HUES48 (cell line): ENCODE measurements at regions not wholly inside any gene's neighbourhood (a gene's known extent, or its start where the extent isn't known, plus 50 kb on each side); places are given as distances from the start of the nearest gene placed in this dataset.
"Not testable (repeated sequence)": the region's sequence is repeated elsewhere in the genome, so short reads cannot be mapped to it uniquely, and the experiment has no call there.

Experiments
- H3K27ac ChIP-seq: one replicate; pipeline ENCODE4 v1.7.0; 2013; ENCODE audit warnings: low read depth, low read length, inconsistent platforms
- H3K27me3 ChIP-seq: 2 replicates; pipeline ENCODE4 v1.6.1; 2013; ENCODE audit warnings: mild to moderate bottlenecking, low read length; ENCODE audit not compliant: control insufficient read depth, insufficient read depth
- H3K36me3 ChIP-seq: 2 replicates; pipeline ENCODE4 v1.6.1; 2013; ENCODE audit warnings: low read length; ENCODE audit not compliant: control insufficient read depth, insufficient read depth
- H3K4me1 ChIP-seq: 2 replicates; pipeline ENCODE4 v1.6.1; 2013; ENCODE audit warnings: mild to moderate bottlenecking, low read length; ENCODE audit not compliant: control insufficient read depth, insufficient read depth
- H3K4me3 ChIP-seq: 2 replicates; pipeline ENCODE4 v1.5.1; 2013; ENCODE audit warnings: mild to moderate bottlenecking, low read depth, low read length
- H3K9ac ChIP-seq: 2 replicates; pipeline ENCODE4 v1.6.1; 2013; ENCODE audit warnings: mild to moderate bottlenecking, low read depth, low read length, moderate library complexity
- H3K9me3 ChIP-seq: 2 replicates; pipeline ENCODE4 v1.6.1; 2013; ENCODE audit warnings: low read length; ENCODE audit not compliant: control insufficient read depth, insufficient read depth

GRCh38 chr6:121688974-121689373 is 253.5 kb downstream of the GJA1 start:
- H3K9ac ChIP-seq = no peak overlapping the region
- H3K4me1 ChIP-seq = no peaks in the 10 kb centered on the region
- H3K27me3 ChIP-seq = no peaks in the 10 kb centered on the region
- H3K9me3 ChIP-seq = no peaks in the 10 kb centered on the region
- H3K27ac ChIP-seq = no peak overlapping the region
- no peaks in the 10 kb centered on the region for H3K36me3 ChIP-seq
- no peak overlapping the region for H3K4me3 ChIP-seq

GRCh38 chr6:121691126-121691551 is 255.7 kb downstream of the GJA1 start:
- no peaks in the 10 kb centered on the region for H3K9me3 ChIP-seq
- H3K9ac ChIP-seq = no peak overlapping the region
- no peaks in the 10 kb centered on the region for H3K36me3 ChIP-seq
- no peaks in the 10 kb centered on the region; the same call in 1 of the 2 replicates for H3K4me1 ChIP-seq
- no peak overlapping the region for H3K4me3 ChIP-seq
- no peak overlapping the region for H3K27ac ChIP-seq
- no peaks in the 10 kb centered on the region for H3K27me3 ChIP-seq

- Histone ChIP-seq H3K36me3 (no peaks in the 10 kb centered on the region), H3K4me1 (no peaks in the 10 kb centered on the region; the same call in 1 of the 2 replicates), H3K9me3 (no peaks in the 10 kb centered on the region), H3K27me3 (no peaks in the 10 kb centered on the region), H3K27ac (no peak overlapping the region), H3K4me3 (no peak overlapping the region), H3K9ac (no peak overlapping the region)
These were observed 258.9 kb downstream of the GJA1 start for GRCh38 chr6:121694389-121694788.

GRCh38 chr6:121694801-121695251 is 259.4 kb downstream of the GJA1 start:
- H3K4me1 ChIP-seq = no peaks in the 10 kb centered on the region; the same call in 1 of the 2 replicates

GRCh38 chr6:121695329-121695728 is 259.9 kb downstream of the GJA1 start:
- H3K27me3 ChIP-seq = no peaks in the 10 kb centered on the region
- no peak overlapping the region for H3K4me3 ChIP-seq
- H3K9ac ChIP-seq = no peak overlapping the region
- H3K4me1 ChIP-seq = no peaks in the 10 kb centered on the region; the same call in 1 of the 2 replicates
- H3K9me3 ChIP-seq = no peaks in the 10 kb centered on the region
- no peak overlapping the region for H3K27ac ChIP-seq
- H3K36me3 ChIP-seq = no peaks in the 10 kb centered on the region

More at GRCh38 chr6:121694801-121695251, 259.4 kb downstream of the GJA1 start:
- Histone ChIP-seq H3K9ac (no peak overlapping the region), H3K9me3 (no peaks in the 10 kb centered on the region), H3K36me3 (no peaks in the 10 kb centered on the region), H3K27ac (no peak overlapping the region), H3K4me3 (no peak overlapping the region), H3K27me3 (no peaks in the 10 kb centered on the region)

- Histone ChIP-seq H3K36me3 (no peaks in the 10 kb centered on the region), H3K27me3 (no peaks in the 10 kb centered on the region), H3K4me3 (no peak overlapping the region), H3K27ac (no peak overlapping the region), H3K9me3 (peaks cover 5% of the 10 kb centered on the region; the same call in 1 of the 2 replicates), H3K9ac (no peak overlapping the region), H3K4me1 (no peaks in the 10 kb centered on the region; the same call in 1 of the 2 replicates)
These were observed 262.5 kb downstream of the GJA1 start for GRCh38 chr6:121697921-121698320.

- Histone ChIP-seq H3K9me3 (peaks cover 10% of the 10 kb centered on the region; the same call in 1 of the 2 replicates), H3K4me3 (no peak overlapping the region), H3K27ac (no peak overlapping the region), H3K4me1 (no peaks in the 10 kb centered on the region; the same call in 1 of the 2 replicates), H3K9ac (no peak overlapping the region), H3K27me3 (no peaks in the 10 kb centered on the region), H3K36me3 (no peaks in the 10 kb centered on the region)
These were observed 263.2 kb downstream of the GJA1 start for GRCh38 chr6:121698617-121699016.

GRCh38 chr6:121703129-121703528 is 267.7 kb downstream of the GJA1 start:
- H3K36me3 ChIP-seq, H3K4me3 ChIP-seq, H3K4me1 ChIP-seq, H3K27ac ChIP-seq, H3K9me3 ChIP-seq, H3K27me3 ChIP-seq, H3K9ac ChIP-seq: not testable (repeated sequence)

GRCh38 chr6:121711472-121711871 is 276.0 kb downstream of the GJA1 start:
- H3K9ac ChIP-seq = no peak overlapping the region
- no peaks in the 10 kb centered on the region for H3K9me3 ChIP-seq
- H3K36me3 ChIP-seq = no peaks in the 10 kb centered on the region
- H3K4me3 ChIP-seq = no peak overlapping the region
- H3K4me1 ChIP-seq = no peaks in the 10 kb centered on the region
- H3K27me3 ChIP-seq = no peaks in the 10 kb centered on the region
- no peak overlapping the region for H3K27ac ChIP-seq

GRCh38 chr6:121717686-121718085 is 282.2 kb downstream of the GJA1 start:
- Histone ChIP-seq H3K36me3 (no peaks in the 10 kb centered on the region), H3K27me3 (no peaks in the 10 kb centered on the region), H3K4me3 (no peak overlapping the region), H3K27ac (no peak overlapping the region), H3K9me3 (peaks cover 5% of the 10 kb centered on the region; the same call in 1 of the 2 replicates), H3K9ac (no peak overlapping the region), H3K4me1 (no peaks in the 10 kb centered on the region)

- not testable (repeated sequence) for H3K27ac ChIP-seq, H3K4me3 ChIP-seq, H3K4me1 ChIP-seq, H3K9ac ChIP-seq, H3K36me3 ChIP-seq, H3K27me3 ChIP-seq, H3K9me3 ChIP-seq
These were observed 285.4 kb downstream of the GJA1 start for GRCh38 chr6:121720867-121721266.
